ENCODE measurements at regions not wholly inside any gene's neighbourhood (a gene's known extent, or its start where the extent isn't known, plus 50 kb on each side); places are given as distances from the start of the nearest gene placed in this dataset.

- intact Hi-C loops (cut with micrococcal nuclease) = no loop called here
- peaks cover 2% of the 10 kb centered on the region for H3K27me3 Mint-ChIP-seq
These were observed 236.1 kb downstream of the QDPR start for GRCh38 chr4:17275836-17276235.

GRCh38 chr4:17273047-17273446, 238.8 kb downstream of the QDPR start:
- DNase-seq = no peak
- H3K36me3 Mint-ChIP-seq (ENCODE audit: low read depth) = no peaks in the 10 kb centered on the region
- no peaks in the 10 kb centered on the region for H3K9me3 Mint-ChIP-seq
- no peak overlapping the region for H3K27ac Mint-ChIP-seq
- intact Hi-C loops (cut with micrococcal nuclease) = no loop called here
- no peaks in the 10 kb centered on the region for H3K4me1 Mint-ChIP-seq
- H3K4me3 Mint-ChIP-seq = no peak overlapping the region
- H3K27me3 Mint-ChIP-seq = peaks cover 8% of the 10 kb centered on the region

More at GRCh38 chr4:17275836-17276235, 236.1 kb downstream of the QDPR start:
- no peaks in the 10 kb centered on the region for H3K9me3 Mint-ChIP-seq
- H3K4me1 Mint-ChIP-seq = no peaks in the 10 kb centered on the region
- DNase-seq = no peak
- H3K27ac Mint-ChIP-seq = no peak overlapping the region
- H3K4me3 Mint-ChIP-seq = no peak overlapping the region
- H3K36me3 Mint-ChIP-seq (ENCODE audit: low read depth) = no peaks in the 10 kb centered on the region

GRCh38 chr4:17272154-17272553, 239.7 kb downstream of the QDPR start:
- DNase-seq = no peak
- Mint-ChIP-seq H3K36me3 (ENCODE audit: low read depth) (no peaks in the 10 kb centered on the region), H3K27me3 (peaks cover 8% of the 10 kb centered on the region), H3K9me3 (no peaks in the 10 kb centered on the region), H3K4me1 (no peaks in the 10 kb centered on the region), H3K27ac (no peak overlapping the region), H3K4me3 (no peak overlapping the region)
- intact Hi-C loops (cut with micrococcal nuclease) = no loop called here

- intact Hi-C loops (cut with micrococcal nuclease) = no loop called here
- H3K27me3 Mint-ChIP-seq = peaks cover 14% of the 10 kb centered on the region
- H3K9me3 Mint-ChIP-seq = no peaks in the 10 kb centered on the region
- no peak overlapping the region for H3K4me3 Mint-ChIP-seq
- H3K27ac Mint-ChIP-seq = no peak overlapping the region
- no peaks in the 10 kb centered on the region for H3K36me3 Mint-ChIP-seq (ENCODE audit: low read depth)
- DNase-seq = no peak
- H3K4me1 Mint-ChIP-seq = peaks cover under 1% of the 10 kb centered on the region
These were observed 246.2 kb downstream of the QDPR start for GRCh38 chr4:17265653-17266052.

GRCh38 chr4:17265139-17265538, 246.8 kb downstream of the QDPR start:
- Mint-ChIP-seq H3K27me3 (peaks cover 13% of the 10 kb centered on the region), H3K36me3 (ENCODE audit: low read depth) (no peaks in the 10 kb centered on the region), H3K4me3 (no peak overlapping the region), H3K4me1 (peaks cover 5% of the 10 kb centered on the region), H3K9me3 (no peaks in the 10 kb centered on the region), H3K27ac (no peak overlapping the region)
- intact Hi-C loops (cut with micrococcal nuclease) = no loop called here
- DNase-seq = no peak

- intact Hi-C loops (cut with micrococcal nuclease) = no loop called here
- Mint-ChIP-seq H3K27me3 (peaks cover 4% of the 10 kb centered on the region), H3K36me3 (ENCODE audit: low read depth) (no peaks in the 10 kb centered on the region), H3K9me3 (peaks cover 4% of the 10 kb centered on the region), H3K4me1 (peaks cover 5% of the 10 kb centered on the region), H3K4me3 (no peak overlapping the region), H3K27ac (no peak overlapping the region)
- no peak for DNase-seq
These were observed 251.6 kb downstream of the QDPR start for GRCh38 chr4:17260166-17260907.

GRCh38 chr4:17258106-17258505, 253.8 kb downstream of the QDPR start:
- Mint-ChIP-seq H3K9me3 (peaks cover 4% of the 10 kb centered on the region), H3K27ac (no peak overlapping the region), H3K36me3 (ENCODE audit: low read depth) (no peaks in the 10 kb centered on the region), H3K4me1 (peaks cover 5% of the 10 kb centered on the region), H3K4me3 (no peak overlapping the region), H3K27me3 (no peaks in the 10 kb centered on the region)
- DNase-seq = no peak
- intact Hi-C loops (cut with micrococcal nuclease) = no loop called here

- Mint-ChIP-seq H3K36me3 (ENCODE audit: low read depth) (no peaks in the 10 kb centered on the region), H3K4me1 (no peaks in the 10 kb centered on the region), H3K27ac (no peak overlapping the region), H3K9me3 (no peaks in the 10 kb centered on the region), H3K27me3 (peaks cover 9% of the 10 kb centered on the region), H3K4me3 (no peak overlapping the region)
- no peak for DNase-seq
- intact Hi-C loops (cut with micrococcal nuclease) = no loop called here
These were observed 259.8 kb downstream of the QDPR start for GRCh38 chr4:17252131-17252530.

GRCh38 chr4:17251101-17251500, 260.8 kb downstream of the QDPR start:
- no peaks in the 10 kb centered on the region for H3K9me3 Mint-ChIP-seq
- H3K27ac Mint-ChIP-seq = no peak overlapping the region
- no peak overlapping the region for H3K4me3 Mint-ChIP-seq
- H3K4me1 Mint-ChIP-seq = no peaks in the 10 kb centered on the region
- intact Hi-C loops (cut with micrococcal nuclease) = no loop called here
- peaks cover 9% of the 10 kb centered on the region for H3K27me3 Mint-ChIP-seq
- H3K36me3 Mint-ChIP-seq (ENCODE audit: low read depth) = no peaks in the 10 kb centered on the region
- no peak for DNase-seq

- peaks cover 9% of the 10 kb centered on the region for H3K27me3 Mint-ChIP-seq
- intact Hi-C loops (cut with micrococcal nuclease) = no loop called here
- H3K27ac Mint-ChIP-seq = no peak overlapping the region
- DNase-seq = no peak
- no peaks in the 10 kb centered on the region for H3K4me1 Mint-ChIP-seq
- no peaks in the 10 kb centered on the region for H3K9me3 Mint-ChIP-seq
- H3K36me3 Mint-ChIP-seq (ENCODE audit: low read depth) = no peaks in the 10 kb centered on the region
- no peak overlapping the region for H3K4me3 Mint-ChIP-seq
These were observed 261.3 kb downstream of the QDPR start for GRCh38 chr4:17250591-17250990.

- H3K27me3 Mint-ChIP-seq = peaks cover 10% of the 10 kb centered on the region
- no peaks in the 10 kb centered on the region for H3K4me1 Mint-ChIP-seq
- no peaks in the 10 kb centered on the region for H3K9me3 Mint-ChIP-seq
- no peak for DNase-seq
- H3K27ac Mint-ChIP-seq = no peak overlapping the region
- intact Hi-C loops (cut with micrococcal nuclease) = no loop called here
- H3K4me3 Mint-ChIP-seq = no peak overlapping the region
- no peaks in the 10 kb centered on the region for H3K36me3 Mint-ChIP-seq (ENCODE audit: low read depth)
These were observed 265.2 kb downstream of the QDPR start for GRCh38 chr4:17246656-17247055.

- Mint-ChIP-seq H3K9me3 (no peaks in the 10 kb centered on the region), H3K36me3 (ENCODE audit: low read depth) (no peaks in the 10 kb centered on the region), H3K27ac (no peak overlapping the region), H3K27me3 (peaks cover 5% of the 10 kb centered on the region), H3K4me1 (no peaks in the 10 kb centered on the region), H3K4me3 (no peak overlapping the region)
- DNase-seq = no peak
- intact Hi-C loops (cut with micrococcal nuclease) = no loop called here
These were observed 270.1 kb downstream of the QDPR start for GRCh38 chr4:17241835-17242234.

- no peak for DNase-seq
- Mint-ChIP-seq H3K4me3 (no peak overlapping the region), H3K27ac (no peak overlapping the region), H3K4me1 (no peaks in the 10 kb centered on the region), H3K27me3 (peaks cover 7% of the 10 kb centered on the region), H3K36me3 (ENCODE audit: low read depth) (no peaks in the 10 kb centered on the region), H3K9me3 (no peaks in the 10 kb centered on the region)
- intact Hi-C loops (cut with micrococcal nuclease) = no loop called here
These were observed 273.3 kb downstream of the QDPR start for GRCh38 chr4:17238633-17239032.

GRCh38 chr4:17236686-17237085, 275.2 kb downstream of the QDPR start:
- no peak for DNase-seq
- Mint-ChIP-seq H3K36me3 (ENCODE audit: low read depth) (no peaks in the 10 kb centered on the region), H3K4me3 (no peak overlapping the region), H3K4me1 (no peaks in the 10 kb centered on the region), H3K27ac (no peak overlapping the region), H3K27me3 (peaks cover 5% of the 10 kb centered on the region), H3K9me3 (no peaks in the 10 kb centered on the region)
- intact Hi-C loops (cut with micrococcal nuclease) = no loop called here

- no peaks in the 10 kb centered on the region for H3K9me3 Mint-ChIP-seq
- DNase-seq = no peak
- H3K36me3 Mint-ChIP-seq (ENCODE audit: low read depth) = no peaks in the 10 kb centered on the region
- H3K27ac Mint-ChIP-seq = no peak overlapping the region
- H3K4me1 Mint-ChIP-seq = no peaks in the 10 kb centered on the region
- intact Hi-C loops (cut with micrococcal nuclease) = no loop called here
- peaks cover 5% of the 10 kb centered on the region for H3K27me3 Mint-ChIP-seq
- H3K4me3 Mint-ChIP-seq = no peak overlapping the region
These were observed 277.2 kb downstream of the QDPR start for GRCh38 chr4:17234678-17235077.

All from activated CD4-positive, alpha-beta T cell treated with anti-CD3 and anti-CD28 coated beads, Interleukin-2, amount 10 ng/mL, durations not matched to agents 24 days and 14 days (primary cell).